ENCODE measurements at regions not wholly inside any gene's neighbourhood (a gene's known extent, or its start where the extent isn't known, plus 50 kb on each side); places are given as distances from the start of the nearest gene placed in this dataset.
"Not testable (repeated sequence)": the region's sequence is repeated elsewhere in the genome, so short reads cannot be mapped to it uniquely, and the experiment has no call there.

DNA sequence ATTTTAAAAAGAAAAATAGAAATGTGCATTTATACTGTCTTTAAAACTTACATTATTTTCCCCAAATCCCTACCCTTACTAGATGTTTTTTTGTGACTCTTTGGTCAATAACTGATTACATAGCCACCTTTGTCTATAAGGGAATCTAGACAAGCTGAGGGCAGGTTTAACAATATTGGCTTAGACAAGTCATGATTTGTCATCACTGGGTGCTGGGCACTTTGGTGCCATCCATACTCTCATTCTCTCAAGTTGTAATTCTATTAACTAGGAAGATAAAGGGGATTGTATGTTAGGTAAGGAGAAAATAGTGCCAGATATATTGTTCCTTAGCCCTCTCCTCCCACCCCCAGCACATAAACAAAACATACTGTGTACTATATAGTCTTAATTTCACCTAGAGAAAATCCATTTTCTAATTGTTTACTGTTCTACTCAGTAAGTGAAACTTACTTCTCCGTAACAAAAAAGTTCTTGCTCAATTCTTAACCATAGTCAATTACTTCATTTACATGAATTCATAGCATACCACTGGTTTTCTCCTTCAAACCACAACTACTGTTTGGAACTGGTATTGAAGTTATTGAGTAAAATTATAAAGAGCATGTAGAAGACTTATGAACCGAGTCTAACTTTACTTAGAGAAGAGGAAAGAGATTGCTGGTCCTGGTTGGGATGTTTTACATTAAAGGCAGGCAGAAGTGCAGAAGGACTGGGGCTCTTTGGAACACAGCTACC lies 877.1 kb downstream of the PDCD6IP start:
- ATAC-seq (ENCODE audit: low read depth) (no peak), DNase-seq (no peak)
- no peaks in the 10 kb centered on the region for H3K27me3 Mint-ChIP-seq
- H3K36me3 Mint-ChIP-seq (ENCODE audit: low read depth), result no peaks in the 10 kb centered on the region
- H3K4me1 Mint-ChIP-seq, result no peaks in the 10 kb centered on the region
- peaks cover 7% of the 10 kb centered on the region for H3K9me3 Mint-ChIP-seq
- H3K27ac Mint-ChIP-seq, result no peak overlapping the region
- no peak overlapping the region for H3K4me3 Mint-ChIP-seq
- intact Hi-C loops (cut with micrococcal nuclease), result no loop called here
- POLR2A ChIA-PET, result no interaction called here
- TF ChIP-seq, protein P1, sequence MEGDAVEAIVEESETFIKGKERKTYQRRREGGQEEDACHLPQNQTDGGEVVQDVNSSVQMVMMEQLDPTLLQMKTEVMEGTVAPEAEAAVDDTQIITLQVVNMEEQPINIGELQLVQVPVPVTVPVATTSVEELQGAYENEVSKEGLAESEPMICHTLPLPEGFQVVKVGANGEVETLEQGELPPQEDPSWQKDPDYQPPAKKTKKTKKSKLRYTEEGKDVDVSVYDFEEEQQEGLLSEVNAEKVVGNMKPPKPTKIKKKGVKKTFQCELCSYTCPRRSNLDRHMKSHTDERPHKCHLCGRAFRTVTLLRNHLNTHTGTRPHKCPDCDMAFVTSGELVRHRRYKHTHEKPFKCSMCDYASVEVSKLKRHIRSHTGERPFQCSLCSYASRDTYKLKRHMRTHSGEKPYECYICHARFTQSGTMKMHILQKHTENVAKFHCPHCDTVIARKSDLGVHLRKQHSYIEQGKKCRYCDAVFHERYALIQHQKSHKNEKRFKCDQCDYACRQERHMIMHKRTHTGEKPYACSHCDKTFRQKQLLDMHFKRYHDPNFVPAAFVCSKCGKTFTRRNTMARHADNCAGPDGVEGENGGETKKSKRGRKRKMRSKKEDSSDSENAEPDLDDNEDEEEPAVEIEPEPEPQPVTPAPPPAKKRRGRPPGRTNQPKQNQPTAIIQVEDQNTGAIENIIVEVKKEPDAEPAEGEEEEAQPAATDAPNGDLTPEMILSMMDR (IDR thresholded peaks at IDR 0.05), result no peak
- CTCF ChIA-PET, result no interaction called here

DNA sequence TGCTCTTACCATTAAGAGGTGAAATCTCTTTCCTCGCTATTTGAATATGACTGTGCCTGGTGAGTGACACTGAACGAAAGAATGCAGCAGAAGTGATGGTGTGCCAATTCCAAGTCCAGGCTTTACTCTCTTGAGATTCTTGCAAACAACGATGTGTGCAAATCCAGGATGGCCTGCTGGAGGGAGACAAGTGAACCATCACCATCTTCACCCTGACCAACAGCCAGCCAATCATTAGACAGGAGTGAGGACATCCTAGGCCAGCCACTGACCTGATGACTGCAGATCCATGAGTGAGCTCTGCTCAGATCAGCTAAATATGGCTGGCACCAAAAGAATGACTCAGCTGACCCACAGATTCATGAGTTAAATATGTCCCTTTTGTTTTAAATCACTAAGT lies 878.0 kb downstream of the PDCD6IP start:
- CTCF ChIA-PET, result no interaction called here

DNA sequence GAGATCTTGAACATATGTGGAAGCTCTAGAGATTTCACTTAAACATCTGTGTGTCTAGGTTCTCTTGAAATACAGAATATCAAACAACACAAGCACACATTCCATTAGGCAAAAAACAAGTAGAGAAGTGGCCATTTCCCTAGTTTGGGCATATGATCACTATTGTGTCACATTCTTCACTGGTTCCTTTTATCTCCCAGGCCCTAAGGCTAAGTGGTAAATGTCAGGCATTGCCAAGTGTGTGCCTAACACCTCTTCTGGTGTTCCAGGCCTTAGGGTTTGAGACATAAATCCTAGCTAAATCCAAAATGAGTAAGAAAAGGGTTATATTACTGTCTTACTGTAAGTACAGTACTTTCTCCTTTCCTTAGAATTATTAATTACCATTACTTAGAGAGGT lies 880.1 kb downstream of the PDCD6IP start:
- ATAC-seq (ENCODE audit: low read depth), result no peak
- no peak for DNase-seq
- Mint-ChIP-seq H3K9me3 (peaks cover 7% of the 10 kb centered on the region), H3K27ac (no peak overlapping the region), H3K27me3 (no peaks in the 10 kb centered on the region), H3K4me1 (no peaks in the 10 kb centered on the region), H3K4me3 (no peak overlapping the region), H3K36me3 (ENCODE audit: low read depth) (no peaks in the 10 kb centered on the region)
- intact Hi-C loops (cut with micrococcal nuclease), result no loop called here
- TF ChIP-seq, protein P1 (IDR thresholded peaks at IDR 0.05), result no peak
- POLR2A ChIA-PET, result no interaction called here
- CTCF ChIA-PET, result no interaction called here

More for the DNA sequence above, 878.0 kb downstream of the PDCD6IP start:
- DNase-seq (no peak), ATAC-seq (ENCODE audit: low read depth) (no peak)
- no peak overlapping the region for H3K4me3 Mint-ChIP-seq
- POLR2A ChIA-PET, result no interaction called here
- H3K4me1 Mint-ChIP-seq, result no peaks in the 10 kb centered on the region
- no peaks in the 10 kb centered on the region for H3K27me3 Mint-ChIP-seq
- H3K36me3 Mint-ChIP-seq (ENCODE audit: low read depth), result no peaks in the 10 kb centered on the region
- TF ChIP-seq, protein P1 (IDR thresholded peaks at IDR 0.05), result no peak
- H3K27ac Mint-ChIP-seq, result no peak overlapping the region
- H3K9me3 Mint-ChIP-seq, result peaks cover 7% of the 10 kb centered on the region
- intact Hi-C loops (cut with micrococcal nuclease), result no loop called here

DNA sequence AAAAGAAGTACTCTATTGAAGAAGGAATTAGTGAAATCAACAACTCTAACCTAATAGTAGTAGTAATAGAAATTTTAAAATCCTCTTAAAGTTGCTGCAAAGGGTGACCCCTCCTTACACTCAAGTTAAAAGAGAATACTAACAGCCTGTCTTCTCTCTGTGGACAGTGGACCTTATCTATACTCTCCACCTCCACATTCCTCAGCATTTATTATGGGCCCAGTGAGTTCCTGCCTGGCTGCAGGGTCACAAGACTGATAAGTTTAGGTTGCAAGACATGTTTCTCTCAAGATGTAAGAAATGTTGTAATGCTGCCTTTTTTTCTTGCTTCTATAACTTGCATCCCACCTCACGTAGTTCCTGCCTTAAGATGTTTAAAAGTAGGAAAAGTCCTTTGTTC lies 880.6 kb downstream of the PDCD6IP start:
- H3K27me3 Mint-ChIP-seq; CTCF ChIA-PET; H3K36me3 Mint-ChIP-seq (ENCODE audit: low read depth); H3K27ac Mint-ChIP-seq; H3K4me3 Mint-ChIP-seq; H3K4me1 Mint-ChIP-seq; DNase-seq; ATAC-seq (ENCODE audit: low read depth); POLR2A ChIA-PET; intact Hi-C loops (cut with micrococcal nuclease); H3K9me3 Mint-ChIP-seq: not testable (repeated sequence)

DNA sequence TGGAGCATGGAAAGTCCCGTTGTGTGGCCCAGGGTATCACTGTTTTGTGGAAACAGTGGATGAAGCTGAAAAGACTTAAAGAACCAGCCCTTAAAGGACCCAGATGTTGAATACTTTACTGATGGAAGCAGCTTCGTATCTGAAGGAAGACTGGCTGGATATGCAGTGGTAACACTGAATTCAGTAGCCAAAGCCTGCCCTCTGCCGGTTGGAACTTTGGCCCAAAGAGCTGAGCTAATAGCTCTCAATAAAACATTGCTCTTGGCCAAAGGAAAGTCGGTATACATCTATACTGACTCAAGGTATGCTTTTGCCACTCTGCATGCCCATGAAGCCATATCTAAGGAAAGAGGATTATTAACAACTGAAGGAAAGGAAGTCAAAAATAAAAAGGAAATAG lies 885.4 kb downstream of the PDCD6IP start:
- CTCF ChIA-PET, result interaction anchor here (1.2 to 4.4 kb wide), 5 partner anchors 424 to 1225 kb away, joined by 3 to 45 read pairs (median 5); no protein-coding TSS in a partner anchor
- intact Hi-C loops (cut with micrococcal nuclease), result loop anchor here (2.0 to 5.0 kb wide), 2 partner anchors 422 to 577 kb away; no protein-coding TSS in a partner anchor
- TF ChIP-seq, protein P1 (IDR thresholded peaks at IDR 0.05), result no peak
- Mint-ChIP-seq H3K27ac (no peak overlapping the region), H3K9me3 (peaks cover 4% of the 10 kb centered on the region), H3K27me3 (no peaks in the 10 kb centered on the region), H3K36me3 (ENCODE audit: low read depth) (no peaks in the 10 kb centered on the region), H3K4me3 (no peak overlapping the region), H3K4me1 (no peaks in the 10 kb centered on the region)
- POLR2A ChIA-PET, result no interaction called here
- DNase-seq (no peak), ATAC-seq (ENCODE audit: low read depth) (no peak)

Measured in activated B cell treated with CpG ODN at 0.5 μM for 24 hours (primary cell).